ENCODE measurements at regions not wholly inside any gene's neighbourhood (a gene's known extent, or its start where the extent isn't known, plus 50 kb on each side); places are given as distances from the start of the nearest gene placed in this dataset.

- DNase-seq: no peak
Measured at GRCh38 chr7:41245916-41246315, 457.0 kb downstream of the INHBA start.

- no peak for DNase-seq
Measured at GRCh38 chr7:41244246-41244645, 458.6 kb downstream of the INHBA start.

- DNase-seq: no peak
Measured at GRCh38 chr7:41241641-41242040, 461.2 kb downstream of the INHBA start.

GRCh38 chr7:41239596-41239995 is 463.3 kb downstream of the INHBA start:
- no peak for DNase-seq

- no peak for DNase-seq
Measured at GRCh38 chr7:41238851-41239331, 464.0 kb downstream of the INHBA start.

GRCh38 chr7:41237956-41238355 is 464.9 kb downstream of the INHBA start:
- no peak for DNase-seq

GRCh38 chr7:41232086-41232485 is 470.8 kb downstream of the INHBA start:
- DNase-seq: no peak

GRCh38 chr7:41224063-41224763 is 478.7 kb downstream of the INHBA start:
- DNase-seq: no peak

- no peak for DNase-seq
Measured at GRCh38 chr7:41222746-41223145, 480.1 kb downstream of the INHBA start.

- DNase-seq: no peak
Measured at GRCh38 chr7:41220266-41220665, 482.6 kb downstream of the INHBA start.

- no peak for DNase-seq
Measured at GRCh38 chr7:41219276-41219675, 483.6 kb downstream of the INHBA start.

GRCh38 chr7:41217306-41217705 is 485.6 kb downstream of the INHBA start:
- no peak for DNase-seq

GRCh38 chr7:41207141-41207540 is 495.7 kb downstream of the INHBA start:
- no peak for DNase-seq

- no peak for DNase-seq
Measured at GRCh38 chr7:41206267-41206666, 496.6 kb downstream of the INHBA start.

GRCh38 chr7:41205600-41205999 is 497.3 kb downstream of the INHBA start:
- DNase-seq: no peak

GRCh38 chr7:41203542-41203941 is 499.3 kb downstream of the INHBA start:
- DNase-seq: no peak

GRCh38 chr7:41201021-41201420 is 501.9 kb downstream of the INHBA start:
- DNase-seq: peak in 14 of 56 donors; percentile 1 to 65 (median 12)

GRCh38 chr7:41199136-41199535 is 503.8 kb downstream of the INHBA start:
- no peak for DNase-seq

GRCh38 chr7:41198502-41198901 is 504.4 kb downstream of the INHBA start:
- DNase-seq: no peak

GRCh38 chr7:41197769-41198168 is 505.1 kb downstream of the INHBA start:
- DNase-seq: no peak

- no peak for DNase-seq
Measured at GRCh38 chr7:41193738-41194282, 509.1 kb downstream of the INHBA start.

- DNase-seq: no peak
Measured at GRCh38 chr7:41190581-41190980, 512.3 kb downstream of the INHBA start.

- DNase-seq: no peak
Measured at GRCh38 chr7:41189866-41190265, 513.0 kb downstream of the INHBA start.

All from nucleus accumbens (tissue), 56 donors.